ENCODE measurements at regions not wholly inside any gene's neighbourhood (a gene's known extent, or its start where the extent isn't known, plus 50 kb on each side); places are given as distances from the start of the nearest gene placed in this dataset.
A peak's percentile ranks its signal among the peaks of the same experiment; 100 is the strongest.

- Histone ChIP-seq H3K4me1 (ENCODE audit: insufficient read depth, low read length) (peaks cover 11% of the 10 kb centered on the region), H2AFZ (ENCODE audit: low read length) (no peak overlapping the region)
These were observed 187.5 kb upstream of the PDE10A start for GRCh38 chr6:165850434-165851019.

GRCh38 chr6:165849534-165850430, 186.7 kb upstream of the PDE10A start:
- peaks cover 11% of the 10 kb centered on the region for H3K4me1 ChIP-seq (ENCODE audit: insufficient read depth, low read length)
- H3K27ac ChIP-seq (ENCODE audit: low read depth, low read length) = no peak overlapping the region
- no peak for TF ChIP-seq CTCF (IDR thresholded peaks at IDR 0.05; ENCODE audit: extremely low read depth, low read depth, low read length)
- no peak overlapping the region for H3K4me3 ChIP-seq (ENCODE audit: insufficient read depth, low read length)
- no peaks in the 10 kb centered on the region for H4K20me1 ChIP-seq (ENCODE audit: insufficient read depth, low read length)
- DNase-seq (ENCODE audit: insufficient read length, low spot score, missing footprints) = no peak
- no peaks in the 10 kb centered on the region for H3K27me3 ChIP-seq (ENCODE audit: insufficient read depth, low read length)
- H3K9me3 ChIP-seq (ENCODE audit: low read depth, low read length) = no peaks in the 10 kb centered on the region
- no peaks in the 10 kb centered on the region for H3K36me3 ChIP-seq (ENCODE audit: insufficient read depth, low read length)
- H3K4me2 ChIP-seq (ENCODE audit: insufficient read depth, low read length) = no peak overlapping the region
- no peaks in the 10 kb centered on the region for H3K79me2 ChIP-seq (ENCODE audit: insufficient read depth, low read length)
- H2AFZ ChIP-seq (ENCODE audit: low read length) = no peak overlapping the region

More at GRCh38 chr6:165850434-165851019, 187.5 kb upstream of the PDE10A start:
- H3K4me2 ChIP-seq (ENCODE audit: insufficient read depth, low read length) = no peak overlapping the region
- H3K79me2 ChIP-seq (ENCODE audit: insufficient read depth, low read length) = no peaks in the 10 kb centered on the region
- no peak overlapping the region for H3K4me3 ChIP-seq (ENCODE audit: insufficient read depth, low read length)
- H3K27me3 ChIP-seq (ENCODE audit: insufficient read depth, low read length) = no peaks in the 10 kb centered on the region
- peak; percentile 99 for TF ChIP-seq CTCF (IDR thresholded peaks at IDR 0.05; ENCODE audit: extremely low read depth, low read depth, low read length)
- H3K27ac ChIP-seq (ENCODE audit: low read depth, low read length) = no peak overlapping the region
- H3K36me3 ChIP-seq (ENCODE audit: insufficient read depth, low read length) = no peaks in the 10 kb centered on the region
- DNase-seq (ENCODE audit: insufficient read length, low spot score, missing footprints) = peak; percentile 97
- no peaks in the 10 kb centered on the region for H4K20me1 ChIP-seq (ENCODE audit: insufficient read depth, low read length)
- H3K9me3 ChIP-seq (ENCODE audit: low read depth, low read length) = no peaks in the 10 kb centered on the region

GRCh38 chr6:165848086-165848426, 185.0 kb upstream of the PDE10A start:
- Histone ChIP-seq H3K4me2 (ENCODE audit: insufficient read depth, low read length) (no peak overlapping the region), H3K36me3 (ENCODE audit: insufficient read depth, low read length) (no peaks in the 10 kb centered on the region), H3K27ac (ENCODE audit: low read depth, low read length) (no peak overlapping the region), H3K4me3 (ENCODE audit: insufficient read depth, low read length) (no peak overlapping the region), H3K9me3 (ENCODE audit: low read depth, low read length) (no peaks in the 10 kb centered on the region), H3K4me1 (ENCODE audit: insufficient read depth, low read length) (peaks cover 11% of the 10 kb centered on the region), H3K27me3 (ENCODE audit: insufficient read depth, low read length) (no peaks in the 10 kb centered on the region), H2AFZ (ENCODE audit: low read length) (no peak overlapping the region), H3K79me2 (ENCODE audit: insufficient read depth, low read length) (no peaks in the 10 kb centered on the region), H4K20me1 (ENCODE audit: insufficient read depth, low read length) (no peaks in the 10 kb centered on the region)
- no peak for DNase-seq (ENCODE audit: insufficient read length, low spot score, missing footprints)
- TF ChIP-seq CTCF (IDR thresholded peaks at IDR 0.05; ENCODE audit: extremely low read depth, low read depth, low read length) = no peak

- DNase-seq (ENCODE audit: insufficient read length, low spot score, missing footprints) = no peak
- H3K27ac ChIP-seq (ENCODE audit: low read depth, low read length) = no peak overlapping the region
- H3K9me3 ChIP-seq (ENCODE audit: low read depth, low read length) = no peaks in the 10 kb centered on the region
- H3K79me2 ChIP-seq (ENCODE audit: insufficient read depth, low read length) = no peaks in the 10 kb centered on the region
- H3K36me3 ChIP-seq (ENCODE audit: insufficient read depth, low read length) = no peaks in the 10 kb centered on the region
- TF ChIP-seq CTCF (IDR thresholded peaks at IDR 0.05; ENCODE audit: extremely low read depth, low read depth, low read length) = no peak
- H4K20me1 ChIP-seq (ENCODE audit: insufficient read depth, low read length) = no peaks in the 10 kb centered on the region
- H3K27me3 ChIP-seq (ENCODE audit: insufficient read depth, low read length) = no peaks in the 10 kb centered on the region
- no peak overlapping the region for H2AFZ ChIP-seq (ENCODE audit: low read length)
- H3K4me3 ChIP-seq (ENCODE audit: insufficient read depth, low read length) = no peak overlapping the region
- H3K4me2 ChIP-seq (ENCODE audit: insufficient read depth, low read length) = peak overlapping the region; percentile 83
- H3K4me1 ChIP-seq (ENCODE audit: insufficient read depth, low read length) = peaks cover 11% of the 10 kb centered on the region
These were observed 184.5 kb upstream of the PDE10A start for GRCh38 chr6:165847407-165848085.

Data from osteoblast (primary cell).